ENCODE measurements at regions not wholly inside any gene's neighbourhood (a gene's known extent, or its start where the extent isn't known, plus 50 kb on each side); places are given as distances from the start of the nearest gene placed in this dataset.

DNA sequence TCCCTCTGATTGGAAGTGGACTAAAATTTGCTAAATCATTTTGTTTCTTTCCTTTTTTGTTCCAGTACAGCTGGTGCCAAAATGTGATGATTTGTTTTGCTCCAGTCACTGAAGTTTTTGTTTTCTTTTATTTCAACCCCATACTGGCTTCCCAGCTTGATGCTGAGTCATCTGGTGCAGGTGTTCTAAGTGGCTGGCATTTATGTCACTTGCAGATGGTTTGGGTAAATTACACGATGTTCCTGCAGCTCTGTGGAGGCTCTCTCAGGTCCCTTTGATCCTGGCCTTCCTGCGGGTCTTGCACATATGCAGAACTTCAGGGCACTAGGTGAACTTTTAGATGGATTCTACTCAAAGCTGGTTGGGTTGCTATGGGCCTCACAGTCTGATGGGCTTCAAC lies 577.7 kb downstream of the HAO1 start:
- CTCF ChIA-PET = interaction anchor here (1.4 kb wide), 1 partner anchor 14 kb away, joined by 5 read pairs; no protein-coding TSS in a partner anchor
- Histone ChIP-seq H3K9me3 (ENCODE audit: control insufficient read depth, insufficient read depth, low read length) (no peaks in the 10 kb centered on the region), H3K4me3 (ENCODE audit: low read depth, low read length) (no peak overlapping the region), H3K27me3 (ENCODE audit: control insufficient read depth, insufficient read depth, low read length) (no peaks in the 10 kb centered on the region), H3K27ac (ENCODE audit: low read depth, low read length) (no peak overlapping the region)
- TF ChIP-seq, protein P1, sequence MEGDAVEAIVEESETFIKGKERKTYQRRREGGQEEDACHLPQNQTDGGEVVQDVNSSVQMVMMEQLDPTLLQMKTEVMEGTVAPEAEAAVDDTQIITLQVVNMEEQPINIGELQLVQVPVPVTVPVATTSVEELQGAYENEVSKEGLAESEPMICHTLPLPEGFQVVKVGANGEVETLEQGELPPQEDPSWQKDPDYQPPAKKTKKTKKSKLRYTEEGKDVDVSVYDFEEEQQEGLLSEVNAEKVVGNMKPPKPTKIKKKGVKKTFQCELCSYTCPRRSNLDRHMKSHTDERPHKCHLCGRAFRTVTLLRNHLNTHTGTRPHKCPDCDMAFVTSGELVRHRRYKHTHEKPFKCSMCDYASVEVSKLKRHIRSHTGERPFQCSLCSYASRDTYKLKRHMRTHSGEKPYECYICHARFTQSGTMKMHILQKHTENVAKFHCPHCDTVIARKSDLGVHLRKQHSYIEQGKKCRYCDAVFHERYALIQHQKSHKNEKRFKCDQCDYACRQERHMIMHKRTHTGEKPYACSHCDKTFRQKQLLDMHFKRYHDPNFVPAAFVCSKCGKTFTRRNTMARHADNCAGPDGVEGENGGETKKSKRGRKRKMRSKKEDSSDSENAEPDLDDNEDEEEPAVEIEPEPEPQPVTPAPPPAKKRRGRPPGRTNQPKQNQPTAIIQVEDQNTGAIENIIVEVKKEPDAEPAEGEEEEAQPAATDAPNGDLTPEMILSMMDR (IDR thresholded peaks at IDR 0.05; ENCODE audit: low read depth, low read length) = no peak
- POLR2A ChIA-PET = no interaction called here
- DNase-seq (ENCODE audit: low read depth, low spot score) = no peak

DNA sequence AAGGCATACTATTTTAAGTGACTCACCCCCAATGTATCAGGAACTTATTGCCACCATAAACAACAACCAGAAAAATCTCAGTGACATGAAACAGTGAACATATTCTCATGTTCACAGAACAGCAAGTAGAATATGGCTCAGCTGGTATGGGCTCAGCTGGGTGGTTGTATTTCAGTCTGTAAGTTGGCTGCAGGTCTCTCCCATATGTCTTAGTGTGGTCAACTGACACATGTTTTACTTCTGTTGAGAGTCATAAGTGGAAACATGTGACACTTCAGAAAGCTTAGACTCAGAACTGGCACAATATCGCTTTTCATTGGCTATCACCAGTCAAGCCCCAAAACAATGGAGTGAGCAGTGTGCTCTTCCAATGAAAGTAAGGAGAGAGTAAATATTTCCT lies 574.1 kb downstream of the HAO1 start:
- POLR2A ChIA-PET = no interaction called here
- H3K27ac ChIP-seq (ENCODE audit: low read depth, low read length) = no peak overlapping the region
- no peak overlapping the region for H3K4me3 ChIP-seq (ENCODE audit: low read depth, low read length)
- H3K9me3 ChIP-seq (ENCODE audit: control insufficient read depth, insufficient read depth, low read length) = no peaks in the 10 kb centered on the region
- DNase-seq (ENCODE audit: low read depth, low spot score) = no peak
- TF ChIP-seq, protein P1 (IDR thresholded peaks at IDR 0.05; ENCODE audit: low read depth, low read length) = no peak
- CTCF ChIA-PET = interaction anchor here (1.1 kb wide), 1 partner anchor 80 kb away, joined by 4 read pairs; no protein-coding TSS in a partner anchor
- H3K27me3 ChIP-seq (ENCODE audit: control insufficient read depth, insufficient read depth, low read length) = no peaks in the 10 kb centered on the region

DNA sequence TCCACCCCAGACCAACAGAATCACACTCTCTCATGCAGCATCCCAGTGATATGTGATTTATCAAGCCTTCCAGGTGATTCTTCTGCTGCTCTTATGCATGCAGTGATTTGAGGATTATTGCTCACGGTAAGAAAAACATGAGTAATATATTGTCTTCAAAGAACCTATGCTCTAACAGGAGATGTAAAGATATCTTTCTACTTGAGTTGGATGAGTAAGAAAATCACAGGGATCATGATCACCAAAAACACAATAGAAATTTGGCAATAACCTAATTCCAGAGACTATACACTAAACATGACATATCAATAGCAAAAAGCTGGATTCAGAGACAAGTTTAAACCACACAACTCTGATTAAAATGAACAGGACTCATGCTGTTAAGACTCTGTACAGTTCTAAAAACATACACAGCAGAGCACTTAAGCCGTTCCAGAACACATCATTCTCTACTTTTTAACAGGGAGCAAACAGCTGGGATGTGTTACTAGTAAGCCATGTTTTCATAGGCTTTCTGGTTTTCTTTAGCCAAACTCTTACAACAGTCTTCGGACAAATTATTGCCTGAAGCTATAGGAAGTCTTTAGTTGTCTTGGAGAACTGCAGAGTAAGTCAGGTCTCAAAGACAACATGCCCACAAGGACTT lies 568.6 kb downstream of the HAO1 start:
- no peak overlapping the region for H3K4me3 ChIP-seq (ENCODE audit: low read depth, low read length)
- no peak for DNase-seq (ENCODE audit: low read depth, low spot score)
- TF ChIP-seq, protein P1 (IDR thresholded peaks at IDR 0.05; ENCODE audit: low read depth, low read length) = no peak
- H3K27ac ChIP-seq (ENCODE audit: low read depth, low read length) = no peak overlapping the region
- no peaks in the 10 kb centered on the region for H3K9me3 ChIP-seq (ENCODE audit: control insufficient read depth, insufficient read depth, low read length)
- CTCF ChIA-PET = no interaction called here
- no peaks in the 10 kb centered on the region for H3K27me3 ChIP-seq (ENCODE audit: control insufficient read depth, insufficient read depth, low read length)
- POLR2A ChIA-PET = no interaction called here

DNA sequence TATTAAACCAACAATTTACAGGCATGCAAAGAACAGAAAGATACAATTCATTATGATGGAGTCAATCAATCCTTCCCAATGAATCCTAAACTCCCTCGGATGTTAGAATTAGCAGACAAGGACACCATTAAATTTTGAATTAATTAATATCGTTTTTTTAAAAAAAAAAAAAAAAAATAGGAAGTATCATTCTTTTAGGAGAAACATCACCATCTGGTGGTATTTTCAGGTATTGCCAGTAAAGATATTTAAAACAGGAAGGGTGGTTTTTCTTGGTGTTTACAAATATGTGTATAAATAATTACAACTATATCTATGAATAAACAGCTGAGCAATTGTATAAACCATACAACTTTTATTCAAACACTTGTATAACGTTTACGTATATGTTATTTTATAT lies 564.4 kb downstream of the HAO1 start:
- Histone ChIP-seq H3K9me3 (ENCODE audit: control insufficient read depth, insufficient read depth, low read length) (no peaks in the 10 kb centered on the region), H3K27ac (ENCODE audit: low read depth, low read length) (no peak overlapping the region), H3K4me3 (ENCODE audit: low read depth, low read length) (no peak overlapping the region), H3K27me3 (ENCODE audit: control insufficient read depth, insufficient read depth, low read length) (no peaks in the 10 kb centered on the region)
- no peak for DNase-seq (ENCODE audit: low read depth, low spot score)
- CTCF ChIA-PET = interaction anchor here (0.6 to 2.6 kb wide), 13 partner anchors 12 to 1196 kb away, joined by 3 to 11 read pairs (median 4); no protein-coding TSS in a partner anchor
- TF ChIP-seq, protein P1 (IDR thresholded peaks at IDR 0.05; ENCODE audit: low read depth, low read length) = peak; percentile 54
- POLR2A ChIA-PET = no interaction called here

DNA sequence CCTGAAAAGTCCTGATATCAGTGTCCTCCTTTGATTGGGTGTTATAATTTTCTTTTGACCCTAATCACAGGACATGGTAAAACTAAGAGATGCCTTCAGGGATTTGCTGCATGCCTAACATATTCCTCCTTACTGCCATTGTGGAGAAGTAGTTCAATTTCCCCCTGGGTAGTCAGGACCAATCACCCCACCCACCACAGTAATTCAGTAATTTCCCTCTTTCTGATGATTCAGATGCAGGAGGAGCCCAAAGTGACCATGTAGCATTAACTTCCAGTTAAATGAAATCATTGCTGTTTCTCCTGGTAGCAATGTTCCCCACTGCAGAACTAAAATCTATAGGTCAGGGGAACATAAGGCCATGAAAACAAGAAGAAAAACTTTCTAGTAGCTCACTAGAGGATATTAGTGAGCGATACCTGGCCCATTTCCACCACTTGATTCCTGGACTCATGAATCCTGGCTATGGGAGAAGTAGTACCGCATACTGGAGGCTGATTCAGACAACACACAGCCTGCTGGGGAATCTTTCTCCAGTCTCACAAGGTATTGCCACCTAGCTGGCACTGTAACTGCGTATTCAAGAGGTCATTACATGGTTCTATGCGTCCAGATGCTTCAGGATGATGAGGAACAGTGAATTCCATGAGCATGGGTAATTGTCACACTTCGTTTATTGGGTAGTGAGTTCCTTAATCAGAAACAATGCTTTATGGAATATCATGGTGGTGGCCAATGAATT lies 561.2 kb downstream of the HAO1 start:
- no peak overlapping the region for H3K27ac ChIP-seq (ENCODE audit: low read depth, low read length)
- DNase-seq (ENCODE audit: low read depth, low spot score) = no peak
- no peaks in the 10 kb centered on the region for H3K9me3 ChIP-seq (ENCODE audit: control insufficient read depth, insufficient read depth, low read length)
- H3K4me3 ChIP-seq (ENCODE audit: low read depth, low read length) = no peak overlapping the region
- TF ChIP-seq, protein P1 (IDR thresholded peaks at IDR 0.05; ENCODE audit: low read depth, low read length) = no peak
- CTCF ChIA-PET = no interaction called here
- POLR2A ChIA-PET = no interaction called here
- no peaks in the 10 kb centered on the region for H3K27me3 ChIP-seq (ENCODE audit: control insufficient read depth, insufficient read depth, low read length)
